ENCODE measurements at regions not wholly inside any gene's neighbourhood (a gene's known extent, or its start where the extent isn't known, plus 50 kb on each side); places are given as distances from the start of the nearest gene placed in this dataset.
"Not testable (repeated sequence)": the region's sequence is repeated elsewhere in the genome, so short reads cannot be mapped to it uniquely, and the experiment has no call there.

DNA sequence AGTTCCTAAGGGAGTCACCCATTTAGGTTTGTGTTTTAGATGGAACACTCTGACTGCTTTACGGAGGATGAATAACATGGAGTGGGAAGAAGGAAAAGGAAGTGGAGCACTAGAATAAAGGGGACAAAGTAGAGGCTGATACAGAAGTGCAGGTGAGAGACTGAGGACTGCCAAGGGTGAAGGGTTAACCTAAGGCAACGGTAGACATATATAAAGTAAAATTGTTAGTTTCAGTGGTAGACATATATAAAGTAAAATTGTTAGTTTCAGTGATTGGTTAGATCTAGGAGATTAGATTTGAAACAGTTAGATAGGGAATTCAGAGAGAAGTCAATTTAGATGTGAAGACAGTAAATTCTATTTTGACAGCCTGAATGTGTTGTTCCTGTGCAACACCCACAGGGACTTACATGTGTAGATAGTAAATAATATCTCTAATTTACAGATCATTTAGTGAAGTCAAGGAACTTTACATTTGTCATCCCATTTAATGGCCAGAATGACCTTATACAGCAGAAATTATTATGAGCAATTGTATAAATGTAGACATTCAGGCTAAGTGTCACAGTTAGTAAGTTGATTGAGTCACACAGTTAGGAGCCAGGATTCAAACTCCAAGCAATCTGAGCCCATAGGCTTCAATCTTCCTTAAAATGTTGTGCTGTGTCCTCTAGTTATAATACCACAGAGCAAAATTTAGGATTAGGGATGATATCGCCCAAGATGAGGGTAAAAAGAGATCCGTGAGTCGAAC, 270.8 kb upstream of the UBE2E3 start:
- DNase-seq (ENCODE audit: low spot score), result no peak
- intact Hi-C loops (cut with DNase I), result no loop called here

GRCh38 chr2:180707884-180708205, 272.6 kb upstream of the UBE2E3 start:
- intact Hi-C loops (cut with DNase I), result no loop called here
- no peak for DNase-seq (ENCODE audit: low spot score)

GRCh38 chr2:180707175-180707883, 273.1 kb upstream of the UBE2E3 start:
- no peak for DNase-seq (ENCODE audit: low spot score)
- intact Hi-C loops (cut with DNase I), result no loop called here

DNA sequence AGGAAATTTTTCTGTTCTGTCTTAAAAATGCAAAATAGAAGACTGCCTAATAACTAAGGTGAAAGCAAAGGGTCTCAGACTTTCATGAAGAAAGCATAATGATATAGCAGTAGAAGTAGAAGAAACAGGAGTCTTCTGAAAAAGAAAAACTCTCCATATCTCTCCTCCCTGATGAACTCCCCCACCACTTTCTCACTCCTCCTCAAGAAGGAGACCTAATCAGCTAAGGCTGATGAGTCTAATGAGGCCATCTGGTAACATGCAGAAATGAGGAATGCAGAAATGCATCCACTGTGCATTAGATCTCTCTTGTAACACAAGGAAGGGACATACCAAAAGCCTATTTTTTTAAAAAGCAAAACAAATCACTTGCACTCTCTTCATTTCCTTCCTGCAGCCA, 273.7 kb upstream of the UBE2E3 start:
- no peak for DNase-seq (ENCODE audit: low spot score)
- intact Hi-C loops (cut with DNase I), result no loop called here

GRCh38 chr2:180705551-180705950, 274.9 kb upstream of the UBE2E3 start:
- no peak for DNase-seq (ENCODE audit: low spot score)
- intact Hi-C loops (cut with DNase I), result no loop called here

DNA sequence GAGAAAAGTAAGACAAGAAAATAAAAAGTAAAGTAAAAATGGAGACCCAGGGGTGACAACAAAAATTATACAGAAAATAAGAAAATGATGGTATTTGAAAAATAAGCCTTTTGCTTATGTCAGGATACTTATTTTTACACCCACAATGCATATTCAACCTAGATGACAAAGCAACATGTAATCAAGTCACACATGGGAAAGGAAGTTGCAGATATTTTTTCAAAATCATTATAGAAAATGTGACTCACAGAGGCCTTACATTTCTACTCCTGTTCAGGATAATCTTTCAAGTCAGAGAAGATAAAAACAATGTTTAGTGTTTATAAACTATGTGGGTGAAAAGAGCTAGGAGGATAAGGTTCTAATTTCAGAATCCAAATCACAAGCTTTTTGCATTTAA, 275.3 kb upstream of the UBE2E3 start:
- DNase-seq (ENCODE audit: low spot score), result no peak
- intact Hi-C loops (cut with DNase I), result no loop called here

- DNase-seq (ENCODE audit: low spot score), result no peak
- intact Hi-C loops (cut with DNase I), result no loop called here
These were observed 280.6 kb upstream of the UBE2E3 start for GRCh38 chr2:180699657-180700361.

- no peak for DNase-seq (ENCODE audit: low spot score)
- intact Hi-C loops (cut with DNase I), result no loop called here
These were observed 281.7 kb upstream of the UBE2E3 start for GRCh38 chr2:180698668-180699067.

DNA sequence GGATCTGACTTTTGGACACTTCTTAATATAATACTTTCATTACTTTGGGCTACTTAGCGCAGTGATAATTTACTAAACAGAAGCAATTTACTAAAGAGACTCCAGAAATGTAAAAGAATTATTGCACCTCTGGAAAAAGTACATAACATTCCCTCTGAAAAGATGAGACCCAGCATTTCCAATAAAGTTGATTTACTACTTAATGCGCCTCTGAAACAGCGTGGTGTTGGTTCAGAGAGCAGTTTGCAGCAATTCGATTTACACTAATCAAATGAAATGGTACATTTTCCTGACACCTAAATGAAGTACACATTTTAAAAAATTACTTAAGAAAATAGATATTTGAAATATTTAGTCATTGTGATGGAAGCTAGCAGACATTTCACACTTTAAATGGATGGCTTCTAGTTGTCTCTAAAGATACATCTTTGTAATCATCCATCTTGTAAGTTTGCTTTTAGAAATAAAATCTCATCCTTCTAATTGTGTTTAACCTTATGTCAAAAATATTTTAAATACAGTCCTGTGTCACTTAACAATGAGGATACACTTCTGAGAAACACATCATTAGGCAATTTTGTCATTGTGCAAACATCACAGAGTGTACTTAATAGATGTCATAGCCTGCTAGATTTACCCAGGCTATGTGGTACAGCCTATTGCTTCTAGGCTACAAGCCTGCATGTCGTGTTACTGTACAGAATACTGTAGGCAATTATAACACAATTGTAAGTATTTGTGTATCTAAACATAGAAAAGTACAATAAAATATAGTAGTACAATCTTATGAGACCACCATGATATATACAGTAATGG, 284.6 kb upstream of the UBE2E3 start:
- intact Hi-C loops (cut with DNase I), result no loop called here
- no peak for DNase-seq (ENCODE audit: low spot score)

- intact Hi-C loops (cut with DNase I), result no loop called here
- DNase-seq (ENCODE audit: low spot score), result no peak
These were observed 285.7 kb upstream of the UBE2E3 start for GRCh38 chr2:180694445-180695421.

DNA sequence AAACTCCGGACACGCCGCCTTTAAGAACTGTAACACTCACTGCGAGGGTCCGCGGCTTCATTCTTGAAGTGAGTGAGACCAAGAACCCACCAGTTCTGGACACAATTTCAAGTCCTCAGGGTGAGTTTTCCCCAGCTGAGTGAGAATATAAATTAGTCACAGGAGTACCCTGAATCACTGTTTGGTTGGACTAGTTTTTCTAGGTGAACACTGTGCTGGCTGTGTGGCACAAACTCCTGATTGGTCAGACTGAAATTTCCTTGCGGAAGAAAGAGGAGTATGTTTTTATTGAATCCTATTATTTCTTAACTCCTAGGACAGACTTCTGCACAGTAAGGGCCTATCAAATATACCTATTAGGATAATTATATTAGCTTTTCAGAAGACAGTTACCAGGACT, 288.1 kb upstream of the UBE2E3 start:
- intact Hi-C loops (cut with DNase I), result no loop called here
- DNase-seq (ENCODE audit: low spot score), result no peak

- intact Hi-C loops (cut with DNase I), result not testable (repeated sequence)
- DNase-seq (ENCODE audit: low spot score), result peak; percentile 32
These were observed 288.6 kb upstream of the UBE2E3 start for GRCh38 chr2:180691855-180692223.

DNA sequence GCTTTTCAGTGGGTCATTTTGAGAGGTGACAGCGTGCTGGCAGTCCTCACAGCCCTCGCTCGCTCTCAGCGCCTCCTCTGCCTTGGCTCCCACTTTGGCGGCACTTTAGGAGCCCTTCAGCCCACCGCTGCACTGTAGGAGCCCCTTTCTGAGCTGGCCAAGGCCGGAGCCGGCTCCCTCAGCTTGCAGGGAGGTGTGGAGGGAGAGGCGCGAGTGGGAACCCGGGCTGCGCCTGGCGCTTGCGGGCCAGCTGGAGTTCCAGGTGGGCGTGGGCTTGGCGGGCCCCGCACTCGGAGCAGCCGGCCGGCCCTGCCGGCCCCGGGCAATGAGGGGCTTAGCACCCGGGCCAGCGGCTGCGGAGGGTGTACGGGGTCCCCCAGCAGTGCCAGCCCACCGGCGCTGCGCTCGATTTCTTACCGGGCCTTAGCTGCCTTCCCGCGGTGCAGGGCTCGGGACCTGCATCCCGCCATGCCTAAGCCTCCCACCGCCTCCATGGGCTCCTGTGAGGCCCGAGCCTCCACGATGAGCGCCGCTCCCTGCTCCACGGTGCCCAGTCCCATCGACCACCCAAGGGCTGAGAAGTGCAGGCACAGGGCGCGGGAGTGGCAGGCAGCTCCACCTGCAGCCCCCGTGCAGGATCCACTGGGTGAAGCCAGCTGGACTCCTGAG, 289.1 kb upstream of the UBE2E3 start:
- peak; percentile 78 for DNase-seq (ENCODE audit: low spot score)
- intact Hi-C loops (cut with DNase I), result not testable (repeated sequence)

DNA sequence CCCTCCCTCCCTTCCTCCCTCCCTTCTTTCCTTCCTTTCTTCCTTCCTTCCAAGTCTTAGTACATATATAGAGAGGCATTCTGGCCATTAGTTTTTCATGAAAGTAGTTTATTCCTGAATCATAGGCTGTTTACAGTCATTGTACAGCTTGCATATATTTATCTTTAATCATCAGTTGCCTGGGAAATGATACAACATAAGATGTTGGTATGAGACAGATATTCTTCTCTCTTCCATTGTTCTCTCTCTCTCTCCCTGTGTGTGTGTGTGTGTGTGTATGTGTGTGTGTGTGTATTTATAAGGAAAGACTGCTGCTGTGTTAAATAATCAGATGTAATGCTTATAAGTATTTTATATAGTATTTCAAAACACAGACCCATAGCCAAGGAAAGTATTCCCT, 289.8 kb upstream of the UBE2E3 start:
- intact Hi-C loops (cut with DNase I), result no loop called here
- DNase-seq (ENCODE audit: low spot score), result no peak

DNA sequence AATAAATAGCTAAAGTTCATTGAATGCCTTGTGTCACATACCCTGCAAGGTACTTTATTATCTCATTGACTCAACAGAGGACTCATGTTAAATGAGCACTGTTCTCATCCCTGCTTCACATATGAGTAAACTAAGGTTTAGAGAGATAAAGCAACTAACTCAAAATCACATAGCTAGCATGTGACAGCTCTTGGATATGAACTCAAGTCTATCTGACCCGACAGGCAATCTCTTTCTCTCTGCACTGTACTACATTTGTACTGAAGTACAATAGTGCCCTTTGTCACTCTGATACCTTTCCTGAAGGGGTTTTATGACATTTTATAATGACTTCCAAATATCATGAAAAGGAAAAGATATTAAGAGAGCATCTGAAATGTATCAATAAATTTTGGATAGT, 297.5 kb upstream of the UBE2E3 start:
- intact Hi-C loops (cut with DNase I), result no loop called here
- DNase-seq (ENCODE audit: low spot score), result no peak

GRCh38 chr2:180679693-180680092, 300.7 kb upstream of the UBE2E3 start:
- intact Hi-C loops (cut with DNase I), result no loop called here
- DNase-seq (ENCODE audit: low spot score), result no peak

DNA sequence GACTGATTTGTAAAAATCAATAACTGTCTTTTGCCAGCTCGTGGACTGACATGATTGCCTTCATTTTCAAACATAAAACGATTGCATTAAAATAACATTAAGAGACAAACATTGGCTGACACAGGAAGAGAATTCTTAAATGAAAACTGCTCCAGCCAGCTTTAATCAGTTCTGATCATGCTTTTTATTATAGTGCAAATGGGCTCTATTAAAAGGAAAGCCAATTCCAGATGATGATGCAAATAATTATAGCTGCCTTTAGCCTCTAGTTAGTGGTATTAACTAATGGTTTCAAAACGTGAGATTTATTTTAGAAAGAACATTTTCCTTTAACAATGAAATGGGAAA, 301.8 kb upstream of the UBE2E3 start:
- intact Hi-C loops (cut with DNase I), result no loop called here
- DNase-seq (ENCODE audit: low spot score), result no peak

- no peak for DNase-seq (ENCODE audit: low spot score)
- intact Hi-C loops (cut with DNase I), result no loop called here
These were observed 302.3 kb upstream of the UBE2E3 start for GRCh38 chr2:180677930-180678624.

Measured in posterior vena cava (tissue), 2 donors.